ENCODE measurements at regions not wholly inside any gene's neighbourhood (a gene's known extent, or its start where the extent isn't known, plus 50 kb on each side); places are given as distances from the start of the nearest gene placed in this dataset.
"Not testable (repeated sequence)": the region's sequence is repeated elsewhere in the genome, so short reads cannot be mapped to it uniquely, and the experiment has no call there.

DNA sequence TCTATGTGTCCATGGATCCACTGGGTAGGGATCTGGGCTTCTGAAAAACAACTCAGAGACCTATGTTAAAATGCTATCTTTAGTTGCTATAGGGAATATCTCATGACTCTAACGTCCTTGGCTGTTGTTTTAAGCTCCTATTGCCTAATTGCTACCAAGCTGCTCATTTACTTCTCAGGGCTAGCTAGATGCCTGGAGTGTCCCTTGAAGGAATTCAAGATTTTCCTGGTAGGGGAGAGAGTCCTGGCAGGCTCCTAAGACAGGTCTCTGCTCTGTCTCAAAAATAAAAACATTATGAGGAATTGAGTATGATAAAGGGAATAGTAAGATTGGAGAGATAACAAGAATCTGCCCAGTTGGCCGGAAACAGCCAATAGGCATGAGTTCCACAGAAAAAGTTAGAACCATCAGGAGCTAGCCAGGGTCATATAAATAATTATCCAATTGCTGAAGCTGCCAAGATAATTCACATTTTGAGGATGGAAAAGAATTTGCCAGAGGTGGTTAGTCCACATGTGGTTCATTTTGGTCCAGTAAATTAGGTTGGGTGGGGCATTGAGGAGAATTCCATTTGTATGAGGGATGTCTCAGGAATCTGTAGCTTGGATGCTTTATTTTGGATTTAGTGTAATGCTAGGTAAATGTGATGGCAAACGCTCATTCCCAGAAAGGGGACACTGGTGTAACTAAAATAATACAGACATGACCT lies 362.7 kb upstream of the VSTM2A start:
- Histone ChIP-seq H3K27me3 (no peaks in the 10 kb centered on the region), H3K9me3 (replicated peaks in 1 of 11) (no peaks in the 10 kb centered on the region), H3K4me2 (no peak overlapping the region), H3K4me1 (peaks cover 0 to 14% (median 0%) of the 10 kb centered on the region in 10 experiments; a peak in 4 of 20 replicates), H3K9ac (no peak overlapping the region), H3K4me3 (no peak overlapping the region), H4K20me1 (no peaks in the 10 kb centered on the region), H3K27ac (no peak overlapping the region), H3K36me3 (no peaks in the 10 kb centered on the region)
- TF ChIP-seq Cebpa-rat (IDR thresholded peaks at IDR 0.05) = no peak

DNA sequence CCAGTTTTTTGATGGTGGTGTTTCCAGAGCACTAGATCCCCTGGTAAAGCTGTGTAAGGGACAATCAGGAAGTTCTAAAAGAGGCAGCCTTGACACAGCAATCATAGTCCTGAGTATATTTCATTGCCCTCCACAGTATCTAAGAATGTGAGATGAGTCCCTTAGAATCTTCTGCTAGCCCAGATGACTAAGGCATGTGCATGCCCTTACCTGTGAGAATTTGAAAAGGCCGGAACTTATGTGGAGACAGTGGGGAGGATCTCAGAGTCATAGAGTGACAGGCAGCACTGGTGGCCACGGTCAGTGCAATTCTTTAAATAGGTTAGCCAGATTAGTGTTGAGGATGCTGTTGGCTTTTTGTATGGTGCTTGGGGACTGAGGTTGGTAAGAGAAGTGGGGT lies 361.4 kb upstream of the VSTM2A start:
- no peak for TF ChIP-seq Cebpa-rat (IDR thresholded peaks at IDR 0.05)
- Histone ChIP-seq H4K20me1 (no peaks in the 10 kb centered on the region), H3K4me3 (no peak overlapping the region), H3K4me2 (peak overlapping the region in 1 of 11 experiments; percentile 12; a peak in 1 of 22 replicates), H3K27ac (no peak overlapping the region), H3K27me3 (no peaks in the 10 kb centered on the region), H3K9ac (no peak overlapping the region), H3K9me3 (replicated peaks in 1 of 11) (no peaks in the 10 kb centered on the region), H3K4me1 (peaks cover 0 to 8% (median 0%) of the 10 kb centered on the region in 10 experiments; a peak in 2 of 20 replicates), H3K36me3 (no peaks in the 10 kb centered on the region)

DNA sequence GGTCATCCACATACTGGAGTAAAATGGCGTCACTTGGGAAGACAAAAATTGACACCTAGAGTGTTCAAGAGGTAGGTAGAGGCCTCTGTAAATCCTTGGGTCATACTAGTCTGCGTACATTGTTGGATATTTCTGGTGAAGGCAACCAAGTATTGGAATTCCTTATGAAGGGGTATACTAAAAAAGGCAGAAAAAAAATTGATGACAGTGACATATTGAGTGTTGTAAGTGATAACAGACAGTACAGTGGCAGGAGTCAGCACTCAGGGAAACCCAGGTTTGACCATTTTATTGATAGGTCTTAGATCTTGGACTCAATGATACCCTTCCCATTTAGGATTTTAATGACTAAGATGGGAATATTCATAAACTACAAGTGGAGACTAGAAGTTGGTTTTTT lies 359.1 kb upstream of the VSTM2A start:
- no peaks in the 10 kb centered on the region for H3K36me3 ChIP-seq
- no peak overlapping the region for H3K9ac ChIP-seq
- H3K9me3 ChIP-seq (replicated peaks in 1 of 11) = no peaks in the 10 kb centered on the region
- H4K20me1 ChIP-seq = no peaks in the 10 kb centered on the region
- no peak overlapping the region for H3K4me3 ChIP-seq
- TF ChIP-seq Cebpa-rat (IDR thresholded peaks at IDR 0.05) = no peak
- peaks cover 0 to 8% (median 0%) of the 10 kb centered on the region in 10 experiments; a peak in 2 of 20 replicates for H3K4me1 ChIP-seq
- no peak overlapping the region for H3K4me2 ChIP-seq
- H3K27ac ChIP-seq = no peak overlapping the region
- H3K27me3 ChIP-seq = no peaks in the 10 kb centered on the region

DNA sequence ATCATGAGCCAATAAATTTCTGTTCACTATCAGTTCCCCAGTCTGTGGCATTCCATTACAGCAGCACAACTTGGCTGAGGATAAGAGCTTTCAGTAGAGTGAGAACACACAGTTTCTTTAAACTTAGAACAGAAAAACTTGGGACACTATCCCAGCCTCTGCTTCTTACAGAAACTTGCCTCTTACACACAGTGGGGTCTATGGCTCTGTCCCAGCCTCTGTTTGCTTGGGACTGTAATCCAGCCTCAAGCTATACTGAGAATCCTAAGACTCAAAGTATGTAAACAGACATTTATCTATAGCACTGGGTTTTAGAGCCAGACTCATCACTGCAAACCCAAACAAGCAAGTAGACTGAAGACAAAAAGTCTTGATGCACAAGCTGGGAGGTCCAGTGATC lies 355.8 kb upstream of the VSTM2A start:
- Histone ChIP-seq H3K4me3 (no peak overlapping the region), H3K9ac (no peak overlapping the region), H3K36me3 (no peaks in the 10 kb centered on the region), H3K9me3 (replicated peaks in 1 of 11) (no peaks in the 10 kb centered on the region), H3K27me3 (no peaks in the 10 kb centered on the region), H3K27ac (no peak overlapping the region), H4K20me1 (no peaks in the 10 kb centered on the region), H3K4me2 (no peak overlapping the region), H3K4me1 (peaks cover 0 to 1% (median 0%) of the 10 kb centered on the region in 10 experiments; a peak in 1 of 20 replicates)
- TF ChIP-seq Cebpa-rat (IDR thresholded peaks at IDR 0.05) = no peak

DNA sequence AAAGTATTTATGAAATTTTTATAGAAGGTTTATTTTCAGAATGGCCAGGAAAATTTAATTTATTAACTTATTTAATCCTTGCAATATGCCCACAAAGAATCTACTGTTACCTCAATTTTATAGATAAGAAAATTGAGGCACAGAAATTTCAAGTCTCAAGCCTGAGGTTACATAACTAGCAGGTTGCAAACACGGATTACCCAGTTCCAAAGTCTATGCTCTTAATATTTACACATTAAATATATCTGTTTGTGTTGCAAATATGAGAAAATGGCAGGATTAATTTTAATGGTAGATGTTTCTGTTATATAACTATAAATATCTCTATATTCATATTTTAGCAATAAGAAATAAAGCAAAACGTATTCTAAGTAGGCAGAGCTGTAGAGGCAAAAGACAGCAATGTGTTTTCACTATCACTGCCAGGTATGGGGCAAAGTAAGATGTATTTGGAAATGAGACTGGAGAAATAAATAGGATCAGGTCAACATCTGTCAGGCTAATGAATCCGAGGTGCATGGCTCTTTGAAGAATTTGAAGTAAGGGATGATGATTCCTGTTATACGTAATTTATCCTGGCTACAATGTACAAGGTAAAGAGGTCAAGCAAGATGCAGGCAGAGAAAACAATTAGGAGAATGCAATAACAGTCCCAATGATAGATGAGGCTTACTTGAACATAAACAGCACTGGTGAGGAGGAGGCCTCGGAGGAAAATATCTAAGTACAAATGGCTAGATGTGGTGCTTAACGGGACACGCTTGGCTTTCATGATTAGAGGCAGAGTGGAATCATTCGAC lies 354.1 kb upstream of the VSTM2A start:
- Histone ChIP-seq H4K20me1 (no peaks in the 10 kb centered on the region), H3K4me2 (no peak overlapping the region), H3K9ac (no peak overlapping the region), H3K27ac (no peak overlapping the region), H3K4me1 (no peaks in the 10 kb centered on the region), H3K27me3 (no peaks in the 10 kb centered on the region), H3K9me3 (replicated peaks in 1 of 11) (no peaks in the 10 kb centered on the region), H3K4me3 (no peak overlapping the region), H3K36me3 (no peaks in the 10 kb centered on the region)
- TF ChIP-seq Cebpa-rat (IDR thresholded peaks at IDR 0.05) = no peak

DNA sequence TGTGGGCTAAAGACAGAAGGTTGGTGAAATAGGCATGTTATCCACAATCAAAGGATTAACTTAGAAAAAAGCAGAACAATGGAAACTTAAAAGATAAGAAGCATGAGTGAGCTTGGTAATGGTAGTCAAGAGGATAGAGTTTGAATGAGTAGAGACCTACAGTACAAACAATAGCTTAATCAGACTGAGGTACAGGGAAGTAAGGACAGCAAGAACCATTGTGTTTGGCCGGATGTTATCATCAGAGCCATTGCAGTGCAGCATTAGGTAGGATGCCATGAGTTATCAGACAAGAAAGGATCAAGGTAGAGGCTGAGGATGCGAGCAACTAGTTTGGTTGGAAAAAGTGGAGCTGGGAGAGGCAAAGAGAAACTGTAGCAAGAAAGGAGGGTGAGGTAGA lies 353.3 kb upstream of the VSTM2A start:
- Histone ChIP-seq H3K9ac (no peak overlapping the region), H3K27ac (no peak overlapping the region), H3K4me2 (no peak overlapping the region), H3K4me3 (no peak overlapping the region), H3K27me3 (no peaks in the 10 kb centered on the region), H3K4me1 (no peaks in the 10 kb centered on the region), H3K9me3 (replicated peaks in 1 of 11) (no peaks in the 10 kb centered on the region), H4K20me1 (no peaks in the 10 kb centered on the region), H3K36me3 (no peaks in the 10 kb centered on the region)
- no peak for TF ChIP-seq Cebpa-rat (IDR thresholded peaks at IDR 0.05)

DNA sequence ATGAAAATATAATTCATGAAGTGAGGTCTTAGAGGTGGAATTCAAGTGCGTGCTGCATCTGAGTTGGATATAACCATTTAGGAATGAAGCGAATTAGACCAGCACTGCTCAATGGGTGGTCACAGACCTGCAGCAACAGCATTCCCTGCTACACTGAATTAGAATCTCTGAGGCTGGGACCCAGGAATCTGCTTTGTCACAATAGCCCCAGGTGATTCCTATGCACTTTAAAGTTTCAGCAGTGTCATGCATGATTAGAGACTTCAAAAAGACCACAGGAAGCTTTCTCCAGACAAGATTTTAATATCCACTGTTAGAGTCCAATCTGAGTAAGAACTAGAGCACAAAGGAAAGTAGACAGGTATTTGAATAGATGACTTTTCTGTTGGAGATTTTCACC lies 352.8 kb upstream of the VSTM2A start:
- H3K4me2 ChIP-seq = no peak overlapping the region
- H3K4me1 ChIP-seq = no peaks in the 10 kb centered on the region
- no peaks in the 10 kb centered on the region for H3K36me3 ChIP-seq
- no peak overlapping the region for H3K4me3 ChIP-seq
- no peaks in the 10 kb centered on the region for H3K9me3 ChIP-seq (replicated peaks in 1 of 11)
- TF ChIP-seq Cebpa-rat (IDR thresholded peaks at IDR 0.05) = no peak
- no peak overlapping the region for H3K27ac ChIP-seq
- H3K27me3 ChIP-seq = no peaks in the 10 kb centered on the region
- no peak overlapping the region for H3K9ac ChIP-seq
- H4K20me1 ChIP-seq = no peaks in the 10 kb centered on the region

DNA sequence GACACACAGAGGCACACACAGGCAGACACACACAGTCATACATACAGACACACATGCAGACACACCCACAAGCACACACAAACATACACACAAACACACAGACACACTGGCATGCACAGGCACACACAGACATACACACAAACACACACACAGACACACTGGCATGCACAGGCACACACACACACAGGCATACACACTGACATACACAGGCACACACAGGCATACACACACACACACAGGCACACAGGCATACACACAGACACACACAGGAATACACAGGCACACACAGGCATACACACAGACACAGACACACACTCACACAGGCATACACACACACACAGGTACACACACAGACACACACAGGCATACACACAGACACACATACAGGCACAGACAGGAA lies 340.7 kb upstream of the VSTM2A start:
- H3K9me3 ChIP-seq (replicated peaks in 1 of 11) = peaks cover 0 to 11% (median 4%) of the 10 kb centered on the region in 11 experiments; a peak in 7 of 22 replicates
- no peak overlapping the region for H3K4me3 ChIP-seq
- H4K20me1 ChIP-seq = no peaks in the 10 kb centered on the region
- no peaks in the 10 kb centered on the region for H3K4me1 ChIP-seq
- H3K36me3 ChIP-seq = no peaks in the 10 kb centered on the region
- H3K27me3 ChIP-seq = no peaks in the 10 kb centered on the region
- H3K9ac ChIP-seq = no peak overlapping the region
- H3K4me2 ChIP-seq = no peak overlapping the region
- no peak overlapping the region for H3K27ac ChIP-seq
- TF ChIP-seq Cebpa-rat (IDR thresholded peaks at IDR 0.05) = no peak

DNA sequence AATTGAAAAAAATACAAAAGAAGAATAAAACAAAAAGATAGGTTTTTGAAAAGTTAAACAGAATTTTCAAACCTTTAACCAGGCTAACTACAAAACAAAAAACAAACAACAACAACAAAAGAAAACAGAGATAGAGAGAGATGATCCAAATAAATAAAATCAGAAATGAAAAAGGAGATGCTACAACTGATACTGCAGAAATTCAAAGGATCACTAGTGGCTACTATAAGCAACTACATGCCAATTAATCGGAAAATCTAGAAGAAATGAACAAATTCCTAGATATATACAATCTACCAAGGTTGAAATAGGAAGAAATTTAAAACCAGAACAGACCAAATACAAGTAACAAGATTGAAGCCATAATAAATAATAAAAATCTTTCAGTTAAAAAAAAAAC lies 326.8 kb upstream of the VSTM2A start:
- Histone ChIP-seq H3K4me3 (no peak overlapping the region), H3K9ac (no peak overlapping the region), H3K27me3 (no peaks in the 10 kb centered on the region), H3K27ac (no peak overlapping the region), H3K4me2 (no peak overlapping the region), H3K36me3 (no peaks in the 10 kb centered on the region), H4K20me1 (no peaks in the 10 kb centered on the region), H3K9me3 (replicated peaks in 1 of 11) (peaks cover 0 to 36% (median 18%) of the 10 kb centered on the region in 11 experiments; a peak in 18 of 22 replicates), H3K4me1 (no peaks in the 10 kb centered on the region)
- TF ChIP-seq Cebpa-rat (IDR thresholded peaks at IDR 0.05) = no peak

DNA sequence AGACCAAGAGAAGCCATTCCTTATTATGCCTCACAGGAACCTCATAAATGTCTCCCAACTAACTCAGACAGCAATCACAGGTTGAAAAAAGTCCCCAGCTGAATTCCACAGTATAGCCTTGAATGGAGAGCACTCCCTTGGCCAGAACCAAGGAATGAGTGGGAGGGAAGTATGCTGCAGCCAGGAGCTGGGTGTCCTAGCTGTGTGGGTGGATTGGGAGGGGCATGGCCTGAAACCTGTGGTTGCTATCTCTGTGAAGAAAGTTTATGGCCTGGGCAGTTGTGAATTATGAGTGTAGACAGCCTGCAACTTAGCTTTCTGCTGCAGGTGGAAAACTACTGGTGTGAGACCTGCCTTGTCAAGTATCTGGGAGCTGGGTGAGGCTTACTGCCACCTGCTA lies 316.1 kb upstream of the VSTM2A start:
- H3K27me3 ChIP-seq; H4K20me1 ChIP-seq; H3K4me3 ChIP-seq; H3K9me3 ChIP-seq (replicated peaks in 1 of 11); H3K27ac ChIP-seq; H3K36me3 ChIP-seq; H3K9ac ChIP-seq; H3K4me1 ChIP-seq; H3K4me2 ChIP-seq: not testable (repeated sequence)

Data from BLaER1 treated with 17β-estradiol and CSF1 and Interleukin-3, amounts not matched to agents 10 nM and 100 nM (cell line).